GM19328 (cell line): ENCODE measurements at regions not wholly inside any gene's neighbourhood (a gene's known extent, or its start where the extent isn't known, plus 50 kb on each side); places are given as distances from the start of the nearest gene placed in this dataset.

ENCODE experiments used
- ATAC-seq: cut with Tn5 transposase; IDR thresholded peaks from one replicate; pipeline ENCODE4 v1.9.1; 2021; ENCODE audit warnings: mild to moderate bottlenecking, moderate library complexity; ENCODE audit not compliant: unreplicated experiment

GRCh38 chr3:107251819-107252218, 125.4 kb upstream of the CCDC54 start:
- ATAC-seq, result no peak

DNA sequence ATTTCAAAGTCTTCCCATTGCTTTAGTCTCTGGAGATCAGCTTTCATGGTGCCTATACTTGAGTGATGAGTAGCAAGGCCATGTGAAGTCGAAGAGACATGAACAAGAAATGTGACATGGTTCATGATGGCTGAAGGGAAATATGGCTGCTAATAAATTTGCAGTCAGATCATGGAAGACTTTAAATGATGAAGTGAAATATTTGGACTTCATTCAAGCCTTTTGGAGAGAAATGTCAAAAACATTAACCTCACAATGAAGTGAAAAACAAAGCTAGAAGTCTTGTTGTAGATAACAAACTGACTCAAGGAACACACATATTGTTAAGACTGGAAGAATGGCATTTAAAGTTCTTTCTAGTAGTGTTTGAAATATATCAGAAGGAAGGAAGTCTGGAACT, 120.3 kb upstream of the CCDC54 start:
- ATAC-seq, result no peak

DNA sequence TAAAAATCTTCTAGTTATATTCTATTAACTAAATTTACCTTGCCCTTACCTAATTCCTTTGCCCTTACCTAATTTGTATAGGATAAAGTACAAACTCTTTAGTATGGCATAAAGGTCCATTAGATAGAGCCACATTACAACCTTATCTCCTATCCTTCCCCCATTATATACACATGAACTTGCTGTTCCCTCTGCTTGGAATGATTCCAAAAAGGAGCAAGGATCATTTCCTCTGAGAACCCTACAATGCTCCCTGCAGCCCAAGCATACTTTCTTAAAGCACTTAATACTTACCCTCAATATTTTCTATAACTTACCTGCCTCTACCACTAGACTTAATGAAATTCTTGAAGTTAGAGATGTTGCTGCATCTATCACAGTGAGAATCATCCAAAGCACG, 118.9 kb upstream of the CCDC54 start:
- no peak for ATAC-seq

DNA sequence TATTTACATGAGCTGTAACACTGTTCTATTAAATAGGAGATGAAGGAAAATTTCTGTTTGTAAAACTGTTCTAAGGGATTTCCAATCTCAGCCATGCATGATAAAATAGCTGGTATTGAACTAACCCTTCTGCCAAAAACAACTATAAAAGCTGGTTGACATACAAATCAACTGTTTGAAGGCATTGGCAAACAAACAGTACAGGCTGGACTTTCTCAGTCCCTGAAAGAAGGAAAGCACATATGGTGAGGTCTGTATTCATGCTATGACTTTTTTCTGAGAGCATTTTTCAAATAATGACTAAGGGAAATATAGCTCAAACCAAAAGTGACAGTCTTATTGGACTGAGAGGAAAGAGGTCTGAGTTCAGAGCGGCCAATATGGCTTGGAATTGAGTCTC, 117.0 kb upstream of the CCDC54 start:
- ATAC-seq, result no peak

DNA sequence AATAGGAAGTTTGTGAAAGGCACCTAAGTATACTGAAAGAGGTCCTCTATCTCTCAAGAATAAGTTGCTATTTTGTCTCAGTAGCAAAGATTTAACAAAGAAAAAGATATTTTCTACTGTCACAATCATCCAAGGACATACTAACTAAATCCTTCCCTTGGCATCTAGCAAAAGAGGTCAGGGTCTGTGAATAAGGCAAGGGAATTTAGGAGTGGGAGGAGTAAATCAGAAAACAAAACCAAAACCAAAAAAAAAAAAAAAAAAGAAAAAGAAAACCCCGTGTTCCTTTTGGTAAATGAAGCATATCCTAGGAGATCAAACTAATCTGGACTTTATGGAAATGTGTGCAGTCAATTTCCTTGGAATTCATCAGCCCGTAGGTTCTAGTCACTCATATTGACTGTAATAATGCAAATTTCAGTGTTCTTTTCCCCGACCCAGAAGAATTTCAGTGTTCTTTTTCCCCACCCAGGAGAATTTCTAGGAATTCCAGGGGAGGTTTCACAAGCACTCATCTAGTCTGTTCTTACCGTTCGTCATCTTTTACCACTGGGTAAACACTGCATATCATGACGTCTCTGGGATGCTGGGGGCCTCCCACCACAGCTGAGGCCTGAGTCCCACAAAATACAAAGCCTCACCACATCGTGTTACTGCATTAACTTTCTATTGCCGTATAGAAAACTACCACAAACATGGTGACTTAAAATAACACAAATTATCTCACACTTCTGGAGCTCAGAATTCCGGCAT, 113.8 kb upstream of the CCDC54 start:
- ATAC-seq, result no peak

DNA sequence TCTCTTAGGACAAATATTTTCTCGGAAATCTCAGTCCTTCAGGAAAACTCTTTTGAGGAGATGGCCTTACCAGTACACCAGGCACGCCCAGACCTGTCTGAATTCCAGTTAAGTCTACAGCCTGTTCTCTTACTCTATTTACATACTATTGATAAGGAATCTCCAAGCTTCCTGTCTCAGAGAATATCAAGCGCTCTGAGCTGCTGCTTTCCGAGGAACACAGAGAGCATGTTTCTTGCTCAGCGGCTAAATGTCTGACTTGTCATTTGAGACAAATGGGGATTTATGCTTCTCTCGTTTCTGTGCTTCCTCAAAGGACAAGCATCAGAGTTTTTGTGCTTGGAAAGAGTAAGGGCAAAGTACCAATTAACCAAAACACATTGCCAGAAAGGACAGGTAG, 112.4 kb upstream of the CCDC54 start:
- ATAC-seq, result no peak

GRCh38 chr3:107265526-107265925, 111.7 kb upstream of the CCDC54 start:
- ATAC-seq, result no peak

GRCh38 chr3:107268469-107268868, 108.8 kb upstream of the CCDC54 start:
- no peak for ATAC-seq

DNA sequence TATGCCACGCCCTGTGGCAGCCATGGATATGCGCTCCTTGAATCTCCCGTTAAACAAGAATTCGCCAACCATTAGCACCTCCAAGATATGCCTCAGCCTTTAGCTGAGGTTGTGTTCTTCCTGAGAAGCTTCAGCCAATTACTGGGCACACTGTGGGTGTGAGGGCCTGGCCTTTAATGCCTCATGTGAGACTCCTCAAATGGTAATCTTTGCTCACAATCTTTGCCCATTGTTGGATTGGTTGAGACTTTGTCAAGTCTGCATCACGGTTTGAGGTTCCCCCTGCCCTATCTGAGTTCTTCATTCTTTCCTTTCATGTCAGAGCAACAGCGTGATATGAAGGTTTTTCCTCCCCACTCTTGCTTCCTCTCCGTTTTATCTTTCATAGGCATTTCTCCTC, 108.1 kb upstream of the CCDC54 start:
- ATAC-seq, result no peak

DNA sequence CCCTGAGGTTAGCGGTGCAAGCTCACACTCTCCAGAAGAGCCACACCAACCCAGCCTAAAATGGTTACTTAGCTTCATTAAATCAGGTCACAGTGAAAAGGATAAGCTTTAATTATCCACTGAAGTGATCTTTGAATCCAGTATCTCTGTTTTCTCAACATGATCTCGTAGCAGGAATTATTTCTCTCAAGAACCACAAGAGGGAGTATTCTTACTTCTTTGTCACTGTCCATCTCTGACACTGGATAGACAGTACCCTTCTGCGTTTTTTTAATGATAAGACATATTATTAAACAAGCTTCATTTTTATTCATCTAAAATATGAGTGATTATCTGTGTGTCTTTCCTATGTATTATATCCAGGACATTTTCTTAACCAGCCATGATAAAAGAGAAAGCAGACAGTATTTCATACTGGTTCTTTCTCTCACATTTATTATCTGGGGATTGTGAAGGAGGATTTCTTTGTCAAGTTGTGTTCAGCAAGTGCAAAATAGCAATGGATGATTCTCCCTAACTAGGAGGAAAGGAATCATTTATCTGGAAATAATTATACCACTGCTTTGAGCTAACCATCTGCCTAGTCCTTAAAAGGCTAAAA, 105.4 kb upstream of the CCDC54 start:
- peak; percentile 61 for ATAC-seq

GRCh38 chr3:107272471-107272870, 104.8 kb upstream of the CCDC54 start:
- ATAC-seq, result no peak

DNA sequence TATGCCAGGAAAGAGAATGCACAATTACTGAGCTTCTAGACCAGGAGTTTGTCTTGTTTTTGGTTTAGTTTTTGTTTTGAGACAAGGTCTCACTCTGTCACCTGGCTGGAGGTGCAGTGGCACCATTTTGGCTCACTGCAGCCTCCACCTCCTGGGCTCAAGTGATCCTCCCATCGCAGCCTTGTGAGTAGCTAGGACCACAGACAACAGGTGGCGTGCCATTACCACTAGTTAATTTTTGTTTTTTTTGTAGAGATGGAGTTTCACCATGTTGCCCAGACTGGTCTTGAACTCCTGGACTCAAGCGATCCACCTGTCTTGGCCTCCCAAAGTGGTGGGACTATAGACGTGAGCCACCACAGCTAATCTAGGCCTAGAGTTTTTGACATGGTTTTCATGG, 104.4 kb upstream of the CCDC54 start:
- ATAC-seq, result no peak

DNA sequence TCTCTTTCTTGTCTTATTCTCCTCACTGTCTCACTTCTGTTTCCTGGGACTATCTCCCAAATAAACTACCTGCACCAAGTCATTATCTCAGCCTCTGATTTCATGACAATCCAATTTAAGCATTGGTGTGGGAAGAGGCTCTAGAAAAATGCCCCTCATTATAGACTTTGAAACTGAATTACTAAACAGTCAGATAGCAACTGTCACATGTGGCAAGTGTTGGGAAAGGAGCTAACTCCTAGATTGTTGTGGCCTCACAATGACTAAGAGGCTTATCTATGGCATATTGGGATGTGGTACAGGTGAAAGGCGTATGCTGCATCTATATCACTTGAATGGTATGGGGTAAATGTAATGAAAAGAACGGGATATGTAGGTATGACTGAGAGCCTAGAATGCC, 103.5 kb upstream of the CCDC54 start:
- ATAC-seq, result no peak

DNA sequence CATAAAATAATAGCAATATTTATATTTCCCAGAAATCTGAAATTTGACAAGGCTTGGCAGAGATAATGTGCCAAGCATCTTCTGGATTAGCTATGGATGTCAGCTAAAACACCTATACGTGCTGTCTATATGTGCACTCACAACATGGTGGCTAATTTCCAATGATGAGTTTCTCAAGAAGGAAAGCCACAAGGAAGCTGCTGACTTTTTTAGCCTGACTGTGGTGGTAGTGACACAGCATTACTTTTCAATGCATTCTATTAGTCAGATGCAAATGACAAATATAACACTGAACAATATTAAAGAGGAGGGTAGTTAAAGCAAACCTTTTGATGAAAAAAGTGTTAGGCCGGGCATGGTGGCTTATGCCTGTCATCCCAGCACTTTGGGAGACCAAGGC, 101.7 kb upstream of the CCDC54 start:
- no peak for ATAC-seq

DNA sequence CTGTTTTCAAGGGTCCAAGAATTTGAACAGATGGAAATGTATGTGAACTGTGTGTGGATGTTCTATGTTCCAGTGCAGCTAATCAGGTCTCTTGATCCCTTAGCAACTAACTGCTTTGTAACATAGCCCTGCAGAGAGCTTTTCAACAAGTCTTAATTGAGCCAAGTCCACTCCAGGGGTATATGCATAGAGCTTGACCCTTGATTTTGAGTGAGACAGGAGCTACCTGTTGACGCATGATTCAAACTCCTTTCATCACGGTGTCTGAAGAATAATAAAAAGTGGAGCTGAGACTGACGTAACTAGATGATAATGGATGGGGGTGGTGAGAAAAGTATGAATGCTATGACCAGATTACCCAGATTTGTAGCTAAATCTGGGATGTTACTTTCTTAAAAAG, 93.3 kb upstream of the CCDC54 start:
- no peak for ATAC-seq

- ATAC-seq, result no peak
Observed at GRCh38 chr3:107284612-107285011, 92.6 kb upstream of the CCDC54 start.

GRCh38 chr3:107285197-107285596, 92.0 kb upstream of the CCDC54 start:
- ATAC-seq, result no peak

DNA sequence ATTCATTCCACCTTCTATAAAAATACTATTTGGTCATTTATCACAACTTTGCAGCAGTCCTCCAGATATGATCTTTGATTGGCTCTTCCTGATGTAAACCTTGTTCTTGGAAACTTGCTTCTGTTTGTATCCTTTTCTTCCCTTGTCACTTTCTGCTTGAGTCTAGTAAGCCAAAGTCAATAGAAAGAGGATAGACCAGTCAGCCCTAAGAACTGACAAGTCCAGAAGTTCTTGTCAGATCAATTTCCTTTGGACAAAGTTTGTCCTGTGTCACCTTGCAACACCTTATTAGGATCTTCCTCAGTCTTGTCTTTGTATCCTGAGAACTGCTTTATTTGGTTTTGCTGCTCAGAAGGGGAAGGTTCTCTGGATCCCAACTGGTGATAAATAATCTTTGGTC, 87.9 kb upstream of the CCDC54 start:
- no peak for ATAC-seq

GRCh38 chr3:107294117-107294516, 83.1 kb upstream of the CCDC54 start:
- ATAC-seq, result no peak

GRCh38 chr3:107297597-107297996, 79.6 kb upstream of the CCDC54 start:
- ATAC-seq, result no peak

DNA sequence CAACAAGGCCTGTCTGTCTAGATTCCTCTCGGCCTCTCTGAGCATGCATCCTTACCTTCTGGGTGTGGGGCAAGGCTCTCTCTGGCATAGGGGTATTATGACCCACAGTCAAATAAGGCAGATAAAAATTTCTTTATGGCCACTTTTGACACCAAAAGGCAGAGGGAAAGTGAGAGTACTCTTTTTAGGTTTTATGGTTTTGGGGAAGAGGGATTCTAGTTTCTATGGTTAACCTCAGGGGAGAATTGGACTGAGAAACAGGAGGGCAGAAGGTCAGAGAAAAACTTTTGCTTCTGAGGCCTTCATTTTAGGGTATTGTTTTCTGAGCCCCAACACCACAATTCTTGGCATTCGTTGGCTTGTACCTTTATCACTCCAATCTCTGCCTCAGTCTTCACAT, 70.0 kb upstream of the CCDC54 start:
- no peak for ATAC-seq

GRCh38 chr3:107308716-107309115, 68.5 kb upstream of the CCDC54 start:
- no peak for ATAC-seq

GRCh38 chr3:107309312-107309711, 67.9 kb upstream of the CCDC54 start:
- ATAC-seq, result no peak
